Neural cell (in vitro differentiated cells): ENCODE measurements at regions not wholly inside any gene's neighbourhood (a gene's known extent, or its start where the extent isn't known, plus 50 kb on each side); places are given as distances from the start of the nearest gene placed in this dataset.

Experiments
- H2AFZ ChIP-seq: fragments of 200-600, 300-800 bp; sonication (generic), shearing (Covaris generic); 2 replicates; pipeline ENCODE4 v1.6.0; 2014; ENCODE audit warnings: low read depth, mild to moderate bottlenecking, antibody characterized with exemption, low read length, moderate library complexity
- H3F3A ChIP-seq: fragments of 200-600 bp; shearing (Covaris generic); 2 replicates; pipeline ENCODE4 v1.6.1; 2016; ENCODE audit warnings: mild to moderate bottlenecking, moderate library complexity, mixed read lengths, antibody characterized with exemption, low read length; ENCODE audit not compliant: insufficient read depth, poor library complexity, severe bottlenecking
- H3K27ac ChIP-seq: fragments of 200-600, 300-800 bp; sonication (generic), shearing (Covaris generic); 2 replicates; pipeline ENCODE4 v1.5.1; 2014; ENCODE audit warnings: mild to moderate bottlenecking, low read length, moderate library complexity
- H3K27me3 ChIP-seq: fragments of 300-800, 200-600 bp; sonication (generic), shearing (Covaris generic); 2 replicates; pipeline ENCODE4 v1.6.0; 2014; ENCODE audit warnings: mild to moderate bottlenecking, low read depth, low read length, moderate library complexity; ENCODE audit not compliant: insufficient read depth
- H3K36me3 ChIP-seq: fragments of 300-800, 200-600 bp; sonication (generic), shearing (Covaris generic); 2 replicates; pipeline ENCODE4 v1.5.1; 2014; ENCODE audit warnings: mild to moderate bottlenecking, antibody characterized with exemption, low read length, moderate library complexity; ENCODE audit not compliant: insufficient read depth
- H3K4me2 ChIP-seq: fragments of 300-800, 200-600 bp; sonication (generic), shearing (Covaris generic); 2 replicates; pipeline ENCODE4 v1.6.0; 2014; ENCODE audit warnings: mild to moderate bottlenecking, low read length
- H3K4me3 ChIP-seq: fragments of 300-800, 200-600 bp; sonication (generic), shearing (Covaris generic); 2 replicates; pipeline ENCODE4 v1.5.1; 2014; ENCODE audit warnings: mild to moderate bottlenecking, low read length, moderate library complexity
- H3K79me2 ChIP-seq: fragments of 200-600 bp; shearing (Covaris generic); replicated peaks from 2 replicates; pipeline ENCODE4 v1.6.0; 2014; ENCODE audit warnings: mild to moderate bottlenecking, low read length, moderate library complexity; ENCODE audit not compliant: insufficient read depth
- H3K9ac ChIP-seq: fragments of 300-800, 200-600 bp; sonication (generic), shearing (Covaris generic); 2 replicates; pipeline ENCODE4 v1.6.1; 2016; ENCODE audit warnings: mild to moderate bottlenecking, low read length, mixed read lengths
- H3K9me2 ChIP-seq: fragments of 200-600 bp; shearing (Covaris generic); 2 replicates; pipeline ENCODE4 v1.6.1; 2016; ENCODE audit warnings: mild to moderate bottlenecking, low read length, mixed read lengths; ENCODE audit not compliant: insufficient read depth
- H3K9me3 ChIP-seq: fragments of 200-600, 300-800 bp; sonication (generic), shearing (Covaris generic); 2 replicates; pipeline ENCODE4 v1.6.1; 2016; ENCODE audit warnings: mild to moderate bottlenecking, mixed run types, low read length, moderate library complexity, mixed read lengths
- H4K20me1 ChIP-seq: fragments of 200-600 bp; shearing (Covaris generic); 2 replicates; pipeline ENCODE4 v1.6.1; 2016; ENCODE audit warnings: mild to moderate bottlenecking, mixed run types; ENCODE audit not compliant: insufficient read depth
- CTCF ChIP-seq: fragments of 450-650 bp; IDR thresholded peaks from 2 replicates; pipeline ENCODE4 v1.5.1; 2014; ENCODE audit warnings: antibody characterized with exemption, mild to moderate bottlenecking, moderate library complexity; ENCODE audit not compliant: poor library complexity, severe bottlenecking
- EP300 ChIP-seq: fragments of 450-650 bp; conservative IDR thresholded peaks from 2 replicates; pipeline ENCODE4 v1.6.1; 2014; ENCODE audit warnings: antibody characterized with exemption, mild to moderate bottlenecking, moderate library complexity; ENCODE audit not compliant: poor library complexity, severe bottlenecking
- EZH2 ChIP-seq: fragments of 200-600, 300-800 bp; shearing (Covaris generic), sonication (generic); IDR thresholded peaks from 2 replicates; pipeline ENCODE4 v1.6.1; 2014; ENCODE audit warnings: antibody characterized with exemption, low read length, borderline replicate concordance, mild to moderate bottlenecking; ENCODE audit not compliant: insufficient read depth, poor library complexity, severe bottlenecking
- MXI1 ChIP-seq: fragments of 450-650 bp; conservative IDR thresholded peaks from 2 replicates; pipeline ENCODE4 v1.6.1; 2014; ENCODE audit warnings: antibody characterized with exemption, mild to moderate bottlenecking; ENCODE audit not compliant: poor library complexity, severe bottlenecking
- POLR2AphosphoS5 ChIP-seq: IDR thresholded peaks from 2 replicates; pipeline ENCODE4 v1.6.1; 2012
- RAD21 ChIP-seq: fragments of 450-650 bp; conservative IDR thresholded peaks from 2 replicates; pipeline ENCODE4 v1.6.1; 2014; ENCODE audit warnings: antibody characterized with exemption, mild to moderate bottlenecking, moderate library complexity
- REST ChIP-seq: IDR thresholded peaks from 2 replicates; pipeline ENCODE4 v1.6.1; 2012; ENCODE audit warnings: borderline replicate concordance
- SMC3 ChIP-seq: fragments of 450-650 bp; conservative IDR thresholded peaks from 2 replicates; pipeline ENCODE4 v1.6.1; 2014; ENCODE audit warnings: antibody characterized with exemption, mild to moderate bottlenecking, moderate library complexity; ENCODE audit not compliant: poor library complexity
- TAF1 ChIP-seq: IDR thresholded peaks from 2 replicates; pipeline ENCODE4 v1.6.1; 2012; ENCODE audit warnings: low read depth

GRCh38 chr5:35367526-35367925 is 137.2 kb upstream of the PRLR start:
- Histone ChIP-seq H3K9ac (no peak overlapping the region), H3K9me3 (no peaks in the 10 kb centered on the region), H3K27ac (peak overlapping the region; percentile 35), H3F3A (peaks cover 18% of the 10 kb centered on the region), H2AFZ (no peak overlapping the region), H3K27me3 (no peaks in the 10 kb centered on the region), H4K20me1 (no peaks in the 10 kb centered on the region), H3K79me2 (no peaks in the 10 kb centered on the region), H3K4me3 (no peak overlapping the region), H3K36me3 (no peaks in the 10 kb centered on the region), H3K9me2 (no peaks in the 10 kb centered on the region), H3K4me2 (no peak overlapping the region)
- no peak for TF ChIP-seq RAD21
- no peak for TF ChIP-seq EZH2
- TF ChIP-seq CTCF, result no peak
- no peak for TF ChIP-seq EP300

GRCh38 chr5:35365758-35366157 is 135.5 kb upstream of the PRLR start:
- H3K27ac ChIP-seq, result peak overlapping the region; percentile 35
- no peaks in the 10 kb centered on the region for H4K20me1 ChIP-seq
- TF ChIP-seq EP300, result no peak
- no peak for TF ChIP-seq EZH2
- TF ChIP-seq REST, result no peak
- TF ChIP-seq POLR2AphosphoS5, result no peak
- TF ChIP-seq CTCF, result no peak
- no peak for TF ChIP-seq RAD21
- TF ChIP-seq SMC3, result no peak
- TF ChIP-seq TAF1, result no peak
- no peak for TF ChIP-seq MXI1
- H3K36me3 ChIP-seq, result no peaks in the 10 kb centered on the region
- H3K9ac ChIP-seq, result no peak overlapping the region
- H3K79me2 ChIP-seq, result no peaks in the 10 kb centered on the region
- H3F3A ChIP-seq, result peaks cover 12% of the 10 kb centered on the region
- no peak overlapping the region for H2AFZ ChIP-seq
- no peaks in the 10 kb centered on the region for H3K9me2 ChIP-seq
- no peak overlapping the region for H3K4me3 ChIP-seq
- no peaks in the 10 kb centered on the region for H3K9me3 ChIP-seq
- no peaks in the 10 kb centered on the region for H3K27me3 ChIP-seq
- no peak overlapping the region for H3K4me2 ChIP-seq
